GM18508 (cell line): ENCODE measurements at regions not wholly inside any gene's neighbourhood (a gene's known extent, or its start where the extent isn't known, plus 50 kb on each side); places are given as distances from the start of the nearest gene placed in this dataset.

Experiments
- ATAC-seq: cut with Tn5 transposase; IDR thresholded peaks from one replicate; pipeline ENCODE4 v1.9.1; 2021; ENCODE audit warnings: moderate number of reproducible peaks; ENCODE audit not compliant: insufficient read depth, unreplicated experiment

DNA sequence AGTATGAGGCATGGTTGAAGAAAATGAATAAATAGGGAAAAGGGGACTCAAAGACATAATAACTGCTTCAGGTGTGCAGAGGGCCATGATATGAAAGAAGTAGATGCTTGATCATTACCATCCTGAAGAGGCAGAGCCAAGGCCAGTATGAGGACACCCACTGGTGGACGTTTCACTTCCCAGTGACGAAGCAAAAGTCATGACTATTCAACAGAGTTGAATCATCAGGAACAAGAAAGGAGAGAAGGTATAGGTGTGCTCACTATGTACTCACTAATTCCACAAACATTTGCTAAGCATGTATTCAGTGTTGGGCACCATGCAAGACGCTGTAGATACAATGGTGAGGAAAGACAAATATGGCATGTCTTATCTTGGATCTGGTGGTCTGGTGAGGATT, 319.2 kb upstream of the RUNX1 start:
- no peak for ATAC-seq

DNA sequence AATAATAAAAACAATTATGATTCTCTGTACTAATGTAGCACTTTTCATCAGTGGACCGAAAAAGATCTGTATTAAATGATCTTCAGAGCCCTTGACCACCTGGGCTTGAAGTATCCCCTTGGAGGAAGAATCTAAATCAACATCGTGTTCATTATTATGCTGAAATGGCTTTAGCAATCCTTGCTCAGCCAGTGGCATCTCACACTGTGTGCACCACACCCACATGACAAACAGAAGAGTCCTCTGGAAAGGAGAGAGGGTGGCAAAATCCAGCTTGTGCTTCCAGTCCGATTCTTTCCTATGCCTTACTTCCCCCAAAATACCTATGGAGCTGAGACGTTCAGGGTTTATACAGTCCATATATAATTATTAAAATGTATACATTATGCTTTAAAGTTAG, 318.5 kb upstream of the RUNX1 start:
- no peak for ATAC-seq

DNA sequence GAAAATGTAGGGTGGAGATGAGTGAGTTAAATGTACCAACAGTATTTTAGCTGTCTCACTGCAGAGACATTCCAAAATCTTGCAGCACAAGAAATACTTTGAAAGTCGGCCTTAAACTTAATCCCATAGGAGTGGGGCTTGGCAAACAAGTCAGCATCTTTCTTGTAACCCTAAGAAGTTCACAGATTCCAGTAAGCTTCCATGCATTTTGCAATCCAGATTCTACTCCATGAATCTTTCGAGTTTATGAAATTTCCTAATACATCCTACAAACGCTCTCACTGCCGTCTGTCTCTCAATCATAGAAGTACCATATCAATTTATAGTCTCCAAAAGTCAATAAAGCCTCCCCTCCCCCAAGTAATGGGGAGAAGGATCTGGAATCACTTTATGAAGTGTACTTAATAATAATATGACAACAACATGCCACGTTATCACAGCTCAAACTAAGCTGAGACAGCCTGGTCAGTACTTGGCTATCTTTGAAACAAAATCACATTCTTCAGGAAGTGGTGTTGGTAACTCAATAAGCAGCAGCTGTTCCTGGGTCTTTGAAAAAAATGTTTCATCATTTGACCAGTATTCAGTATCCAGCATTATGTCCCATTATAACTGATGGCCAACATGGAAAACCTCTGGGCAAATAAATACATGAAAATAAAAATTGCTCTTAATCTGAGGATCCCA, 317.4 kb upstream of the RUNX1 start:
- no peak for ATAC-seq

DNA sequence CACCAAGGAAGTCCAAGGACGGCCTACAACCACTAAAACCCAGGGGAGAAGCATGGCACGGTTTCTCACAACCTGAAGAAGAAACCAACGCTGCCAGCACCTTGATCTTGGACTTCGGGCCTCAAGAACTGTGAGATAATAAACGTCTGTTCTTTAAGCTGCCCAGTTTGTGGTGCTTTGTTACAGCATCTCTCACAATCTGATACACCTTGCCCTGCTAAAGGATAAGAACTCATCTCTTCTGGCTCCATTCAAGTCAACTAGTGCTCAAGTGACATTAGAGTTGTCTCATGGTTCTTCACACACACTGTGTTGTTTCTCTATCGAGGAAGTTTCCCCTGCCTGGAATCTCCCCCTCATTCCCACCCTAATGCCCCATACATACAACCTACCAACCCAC, 314.4 kb upstream of the RUNX1 start:
- no peak for ATAC-seq

DNA sequence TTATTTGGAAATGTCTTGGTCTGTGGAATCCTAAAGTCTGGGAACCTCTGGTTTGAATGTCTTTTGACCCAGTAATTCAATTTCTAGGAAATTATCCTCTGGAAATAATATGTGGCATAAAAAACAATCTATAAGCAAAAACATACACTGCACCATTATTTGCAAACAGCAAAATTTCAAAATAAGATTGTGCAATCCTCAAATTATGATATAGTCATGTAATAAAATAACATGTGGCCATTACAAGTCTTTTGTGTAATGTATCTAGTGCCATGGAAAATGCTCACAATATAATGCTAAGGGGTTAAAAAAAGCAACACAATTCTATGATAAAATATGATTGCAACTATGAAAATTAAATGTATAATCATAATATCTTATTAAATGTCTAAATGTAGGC, 312.9 kb upstream of the RUNX1 start:
- ATAC-seq: no peak

DNA sequence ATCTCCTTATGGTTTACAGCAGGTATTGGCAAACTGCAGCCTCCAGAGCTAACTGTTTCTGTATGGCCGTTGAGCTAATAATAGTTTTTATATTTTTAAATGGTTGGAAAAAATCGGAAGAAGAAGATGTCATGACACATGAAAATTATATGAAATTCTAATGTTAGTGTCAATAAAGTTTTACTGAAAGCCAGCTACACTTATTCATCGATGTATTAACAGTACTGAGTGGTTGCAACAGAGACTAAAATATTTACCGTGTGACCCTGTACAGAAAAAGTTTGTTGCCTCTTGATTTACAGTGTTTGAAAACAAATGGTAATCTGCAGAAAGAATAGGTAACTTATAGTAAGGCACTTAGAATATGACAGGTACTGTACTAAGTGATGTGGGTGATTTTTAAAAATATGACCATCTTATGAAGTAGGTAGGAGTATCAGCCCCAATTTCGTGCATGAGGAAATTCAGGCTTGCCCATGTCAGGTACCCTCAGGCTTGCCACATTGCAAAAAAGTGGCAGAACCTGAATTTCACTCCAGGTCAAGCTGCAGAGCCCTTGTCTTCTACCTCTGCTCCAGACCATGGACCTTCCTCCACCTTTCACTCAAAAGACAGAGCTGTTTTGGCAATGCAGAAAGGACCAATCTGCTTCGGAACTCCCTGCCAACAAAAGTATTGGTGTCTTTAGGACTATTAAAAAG, 311.9 kb upstream of the RUNX1 start:
- no peak for ATAC-seq

DNA sequence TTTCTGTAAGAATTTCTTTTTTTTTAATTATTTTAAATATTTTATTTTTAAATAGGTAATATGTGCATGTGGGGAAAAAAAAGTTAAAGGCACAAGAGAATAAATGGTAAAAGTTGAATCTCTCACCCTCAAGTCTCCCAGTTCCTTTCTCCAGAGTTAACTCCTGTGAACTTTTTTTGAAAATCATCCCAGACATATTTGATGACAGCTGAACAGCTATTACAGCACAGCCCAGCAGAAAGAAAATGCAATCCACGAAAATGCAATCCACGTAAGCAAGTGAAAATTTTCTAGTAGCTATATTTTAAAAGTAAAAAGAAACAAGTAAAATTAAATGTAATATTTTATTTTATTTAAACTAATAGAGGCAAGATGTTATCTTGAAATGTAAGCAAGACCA, 310.0 kb upstream of the RUNX1 start:
- no peak for ATAC-seq

DNA sequence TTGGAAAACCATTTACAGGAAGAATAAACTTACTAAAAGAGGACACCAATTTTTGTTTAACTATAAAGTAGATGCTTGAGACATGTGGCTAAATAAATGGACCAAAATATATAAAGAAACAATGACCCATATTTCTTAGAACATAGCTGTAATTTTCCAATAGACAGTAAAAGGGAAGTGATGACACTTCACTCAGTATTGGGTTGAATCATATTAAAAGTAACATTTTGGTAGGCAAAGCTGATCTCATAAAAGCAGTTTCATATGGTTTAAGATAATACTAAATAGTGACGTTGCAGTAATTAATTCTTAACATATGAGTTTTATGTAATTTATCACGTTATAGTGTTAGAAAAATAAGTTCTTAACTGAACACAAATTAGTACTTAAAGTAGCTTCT, 308.9 kb upstream of the RUNX1 start:
- no peak for ATAC-seq

DNA sequence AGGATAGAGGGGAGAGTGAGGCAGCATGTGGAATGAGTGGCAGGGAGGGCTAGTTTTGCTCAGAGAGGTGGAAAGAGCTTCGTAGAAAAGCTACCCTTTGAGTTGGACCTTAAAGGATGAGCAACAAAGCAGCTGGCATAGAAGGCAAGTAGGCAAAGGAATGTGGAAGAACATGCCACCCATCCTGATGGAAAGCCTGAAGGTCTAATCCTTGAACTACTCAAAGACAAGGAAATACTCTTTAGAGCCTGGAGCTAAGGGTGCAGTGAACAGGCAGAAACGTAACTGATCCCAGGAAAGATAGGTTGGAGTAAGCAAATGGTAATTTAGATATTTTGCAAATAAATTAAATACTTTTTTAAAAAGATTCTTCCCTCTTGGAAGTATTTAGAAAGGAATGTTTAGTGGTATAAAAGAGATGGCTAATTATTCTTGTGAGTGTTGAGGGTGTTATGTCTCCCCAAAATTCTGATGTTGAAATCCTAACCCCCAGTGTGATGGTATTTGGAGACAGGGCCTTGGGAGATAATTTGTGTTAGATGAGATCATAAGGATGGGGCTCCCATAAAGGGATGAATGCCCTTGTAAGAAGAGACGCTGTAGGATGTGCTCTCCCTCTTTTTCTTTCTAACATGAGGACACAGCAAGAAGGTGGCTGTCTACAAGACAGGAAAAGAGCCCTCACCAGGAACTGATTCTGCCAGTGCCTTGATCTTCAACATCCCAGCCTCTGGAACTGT, 308.1 kb upstream of the RUNX1 start:
- no peak for ATAC-seq

DNA sequence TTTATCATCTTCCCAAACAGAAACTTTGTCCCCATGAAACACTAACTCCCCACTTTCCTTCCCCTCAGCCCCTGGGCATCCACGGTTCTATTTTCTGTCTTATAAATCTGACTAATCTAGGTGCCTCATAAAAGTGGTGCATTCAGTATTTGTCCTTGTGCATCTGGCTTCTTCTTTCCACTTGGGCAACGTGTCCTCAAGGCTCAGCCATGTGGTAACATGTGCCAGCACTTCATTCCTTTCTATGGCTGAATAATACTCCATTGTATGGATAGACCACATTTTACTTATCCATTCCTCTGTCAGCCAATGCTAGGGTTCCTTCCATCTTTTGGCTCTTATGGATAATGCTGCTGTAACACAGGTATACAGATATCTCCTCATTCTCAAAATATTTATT, 305.0 kb upstream of the RUNX1 start:
- no peak for ATAC-seq

DNA sequence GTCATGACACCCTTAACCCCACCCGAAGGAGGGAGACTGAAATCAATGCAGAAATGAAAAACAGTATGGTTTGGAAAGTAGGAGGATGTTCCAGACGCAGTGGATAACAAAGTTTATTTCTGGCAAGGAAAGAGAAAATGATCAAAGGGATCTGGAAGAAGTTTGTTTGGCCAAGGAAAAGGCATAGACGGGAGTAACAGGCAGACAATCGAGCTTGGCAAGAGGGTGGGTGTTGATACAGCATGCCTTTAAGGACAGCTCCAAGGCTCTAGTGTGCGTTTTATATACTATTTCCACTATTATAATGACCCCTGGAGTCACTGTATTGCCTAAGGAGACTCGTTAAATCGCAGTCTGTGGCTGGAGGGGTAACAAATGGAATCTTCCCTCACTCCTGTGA, 303.7 kb upstream of the RUNX1 start:
- ATAC-seq: no peak

DNA sequence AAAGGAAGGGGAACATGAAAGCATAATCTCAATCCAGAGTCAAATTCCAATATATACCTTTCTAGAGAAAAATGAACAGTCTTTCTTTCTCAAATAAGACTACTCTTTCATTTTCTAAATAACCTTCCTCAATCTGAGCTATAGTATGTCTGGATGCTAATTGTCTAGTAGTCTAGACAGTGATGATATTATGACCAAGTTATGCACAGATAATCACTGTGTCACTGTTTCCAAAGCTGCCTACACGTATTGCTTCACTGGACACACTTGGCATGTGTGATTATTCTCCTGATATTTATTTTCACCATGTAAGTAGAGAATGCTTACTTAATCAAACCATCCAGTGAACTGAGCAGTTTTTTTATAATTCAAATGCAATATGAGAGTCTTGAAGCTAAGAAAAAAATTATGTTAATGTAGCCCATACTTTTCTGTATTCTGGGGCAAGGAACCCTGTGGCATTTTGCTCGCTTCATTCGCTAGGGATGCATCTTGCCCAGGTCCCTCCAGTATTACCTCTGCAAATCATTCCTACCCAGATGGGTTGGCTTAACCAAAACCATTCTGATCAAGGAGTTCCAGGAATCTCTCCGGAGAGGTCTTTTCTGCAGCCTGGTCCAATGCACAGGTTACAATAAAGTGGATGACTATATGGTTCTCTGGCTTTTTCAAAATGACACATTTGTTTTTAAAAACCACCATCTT, 303.1 kb upstream of the RUNX1 start:
- no peak for ATAC-seq

DNA sequence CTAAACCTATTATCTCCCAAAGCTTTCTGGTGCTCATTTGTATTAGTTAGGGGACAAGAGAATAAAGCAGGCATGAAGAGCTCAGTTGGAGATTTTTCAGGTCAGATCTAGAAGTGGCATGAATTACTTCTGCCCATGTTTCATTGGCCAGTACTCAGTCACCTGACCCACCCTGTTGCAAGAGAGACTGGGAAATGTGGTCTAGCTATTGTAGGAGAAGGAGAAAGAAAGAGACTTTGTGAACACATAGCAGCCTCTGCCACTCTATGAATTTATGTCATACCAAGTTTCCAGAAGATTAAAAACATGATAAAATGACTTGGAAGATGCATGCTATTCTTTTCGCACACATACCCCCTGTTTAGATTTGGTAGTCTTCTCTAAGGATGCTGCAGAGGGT, 302.3 kb upstream of the RUNX1 start:
- ATAC-seq: no peak

DNA sequence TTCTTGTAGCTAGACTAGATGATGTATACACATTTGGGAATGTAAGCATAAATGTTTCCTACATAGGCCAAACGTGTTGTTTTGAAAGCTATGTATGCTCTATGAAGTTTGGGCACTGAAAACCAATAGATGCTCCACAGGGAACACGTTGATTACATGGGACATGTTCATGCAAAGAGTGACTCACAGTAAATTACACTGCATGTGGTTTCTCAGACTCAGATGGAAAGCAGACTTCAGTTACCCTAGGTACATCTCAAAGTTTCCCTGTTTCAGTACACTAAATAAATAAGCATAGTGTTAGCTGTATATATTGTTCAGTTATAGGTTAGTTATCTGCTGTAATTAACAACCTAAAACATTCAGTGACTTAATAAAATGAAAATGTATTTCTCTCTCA, 301.9 kb upstream of the RUNX1 start:
- ATAC-seq: no peak

DNA sequence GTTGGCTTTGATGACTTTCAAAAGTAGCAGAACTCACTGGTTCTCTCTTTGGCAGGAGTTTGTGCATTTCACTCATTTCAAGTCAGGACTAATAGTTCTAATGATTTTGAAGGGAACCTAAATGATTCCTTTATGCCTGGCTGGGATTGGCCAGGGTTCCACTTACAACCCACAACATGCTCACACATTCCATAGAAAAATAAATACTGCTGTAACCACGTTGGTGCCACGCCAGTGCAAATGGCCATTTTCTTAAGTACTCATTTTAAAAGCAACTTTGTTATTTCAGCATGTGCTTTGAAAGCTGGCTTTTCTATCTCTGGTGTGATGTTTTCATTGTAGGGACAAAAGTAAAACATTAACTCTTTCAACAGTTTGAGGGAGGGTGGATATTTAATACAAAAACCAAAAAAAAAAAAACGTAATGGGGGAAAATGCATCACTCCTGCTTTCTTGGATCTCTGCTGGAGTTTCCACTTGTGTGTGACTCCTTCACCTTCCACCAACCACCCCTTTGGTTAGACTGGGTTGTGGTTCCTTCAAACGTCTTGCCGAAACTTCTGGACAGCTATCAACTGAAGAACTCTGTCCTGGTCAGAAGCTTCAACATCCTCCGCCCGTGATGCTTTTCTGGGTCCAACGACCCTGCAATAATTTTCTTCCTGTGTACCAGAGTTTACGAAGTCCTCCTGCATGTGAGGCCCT, 300.4 kb upstream of the RUNX1 start:
- ATAC-seq: no peak

DNA sequence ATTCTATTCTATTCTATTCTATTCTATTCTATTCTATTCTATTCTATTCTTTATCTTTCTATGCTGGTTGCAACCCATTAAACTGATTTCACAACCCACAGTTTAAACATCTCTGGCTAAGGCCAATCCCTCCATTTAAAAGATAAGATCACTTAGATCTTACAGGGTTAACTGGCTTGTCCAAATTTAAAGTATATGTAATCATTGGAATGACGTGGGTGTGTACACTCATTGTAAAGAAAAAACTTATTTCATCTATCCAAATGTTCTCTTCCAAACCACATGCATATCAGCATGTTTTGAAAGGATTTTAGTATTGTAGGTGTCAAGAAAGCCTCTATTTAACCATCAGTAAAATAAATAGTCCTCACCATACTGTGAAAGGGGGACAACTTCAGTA, 299.6 kb upstream of the RUNX1 start:
- no peak for ATAC-seq

DNA sequence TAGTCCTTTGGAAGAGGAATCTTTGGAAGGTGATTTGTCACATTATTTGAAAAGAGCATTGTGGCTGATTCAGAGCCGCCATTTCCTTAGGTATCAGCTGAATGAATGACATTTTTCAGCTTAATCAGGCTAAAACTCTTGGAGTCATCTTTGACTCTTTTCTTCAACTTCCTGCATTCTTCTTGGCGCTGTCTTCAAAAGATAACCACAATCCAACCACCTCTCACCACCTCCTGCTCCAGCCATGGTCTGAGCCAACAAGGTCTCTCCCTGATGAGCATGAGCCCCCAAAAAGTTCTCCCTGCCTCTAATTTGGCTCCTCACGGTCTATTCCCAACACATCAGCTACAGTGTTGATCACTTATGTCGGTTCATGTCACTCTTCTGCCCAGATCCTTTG, 297.6 kb upstream of the RUNX1 start:
- ATAC-seq: no peak

DNA sequence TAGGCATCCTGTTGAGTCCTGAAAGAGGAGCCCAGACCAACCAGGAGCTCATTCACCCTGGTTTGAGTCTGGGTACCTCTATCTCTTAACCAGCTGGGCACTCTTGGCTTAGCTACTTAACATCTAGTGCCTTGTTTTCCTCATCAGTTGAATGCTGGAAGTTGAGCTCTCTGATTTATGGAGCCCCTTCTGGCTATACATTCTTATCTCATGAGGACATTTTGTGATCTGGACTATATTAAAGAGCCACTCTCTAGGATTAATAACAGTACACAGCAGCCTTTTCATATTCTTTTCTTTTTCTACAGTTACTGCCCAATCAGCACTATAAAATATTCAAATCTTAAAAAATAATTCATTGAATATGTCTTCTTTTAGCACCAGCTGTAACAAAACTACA, 296.9 kb upstream of the RUNX1 start:
- no peak for ATAC-seq

DNA sequence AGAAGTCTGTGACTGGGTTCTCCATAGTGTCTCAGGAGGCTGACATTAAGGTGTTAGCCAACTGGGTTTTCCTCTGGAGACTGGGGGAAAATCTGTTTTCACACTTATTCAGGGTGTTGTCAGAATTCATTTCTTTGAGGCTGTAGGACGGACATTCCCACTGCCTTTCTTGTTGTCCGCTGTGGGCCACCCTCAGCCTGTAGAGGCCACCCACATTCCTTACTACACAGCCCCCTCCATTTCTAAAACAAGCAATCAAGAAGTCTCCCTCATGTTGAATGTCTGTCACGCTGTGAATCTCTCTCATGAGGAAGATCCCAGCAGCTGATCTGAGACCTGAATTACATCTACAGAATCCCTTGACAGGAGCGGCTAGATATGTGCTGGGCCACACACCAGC, 295.5 kb upstream of the RUNX1 start:
- ATAC-seq: no peak

DNA sequence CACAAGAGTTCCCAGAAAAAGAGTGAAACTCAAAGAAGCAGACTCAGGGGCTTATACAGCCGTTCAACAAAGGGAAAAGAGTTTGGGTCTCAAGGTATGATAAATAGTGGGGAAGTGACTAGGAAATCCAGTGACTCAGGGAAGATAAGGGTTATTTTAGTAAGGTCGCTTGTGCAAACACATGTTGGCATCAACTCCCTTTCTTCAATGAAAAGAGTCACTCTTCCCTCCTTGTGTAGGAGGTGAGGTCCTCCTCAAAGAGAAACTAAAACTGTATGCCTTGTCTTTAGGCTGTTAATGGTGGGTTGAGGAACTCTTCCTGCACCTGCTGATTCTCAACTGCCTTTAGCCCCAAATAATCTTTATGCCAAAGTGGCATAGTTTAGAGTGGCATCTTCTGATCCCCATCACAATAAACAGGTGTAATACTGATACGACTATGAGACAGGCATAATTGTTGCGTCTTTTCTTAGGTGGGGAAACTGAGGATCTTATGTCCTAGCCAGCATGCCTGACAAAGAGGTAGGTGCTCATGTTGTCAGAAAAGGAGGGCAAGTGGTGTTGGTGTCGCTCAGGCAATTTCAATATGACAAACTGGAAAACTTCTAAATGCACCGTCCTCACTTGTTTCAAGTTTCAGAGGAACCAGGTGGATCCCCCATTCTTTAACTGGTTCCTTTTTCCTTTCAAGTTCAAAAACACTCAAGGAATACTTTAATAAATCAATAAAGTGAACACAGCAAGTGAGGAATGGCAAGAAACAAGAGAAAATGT, 294.1 kb upstream of the RUNX1 start:
- ATAC-seq: no peak
